WTC11 (cell line): ENCODE measurements at regions not wholly inside any gene's neighbourhood (a gene's known extent, or its start where the extent isn't known, plus 50 kb on each side); places are given as distances from the start of the nearest gene placed in this dataset.

Source experiments
- ATAC-seq: fragments of 200-7000 bp; cut with Tn5 transposase; 2 replicates; pipeline ENCODE4 v1.10.0; 2021; ENCODE audit warnings: mild to moderate bottlenecking, moderate library complexity
- CTCF ChIA-PET: fragments of 300-600 bp; sonication (Branson Sonifier 250); formaldehyde crosslinking; loops from one replicate; lab custom pipeline; 2021; ENCODE audit warnings: antibody characterized with exemption; lab: Charles Lee
- POLR2A ChIA-PET: fragments of 350-600 bp; sonication (Branson Sonifier 250); formaldehyde crosslinking; loops from one replicate; lab custom pipeline; 2021; ENCODE audit warnings: antibody characterized with exemption; lab: Charles Lee
- DNase-seq: peaks from one replicate; pipeline ENCODE4 v3.0.0; 2021; ENCODE audit warnings: low spot score
- H3K27ac Mint-ChIP-seq: 2 replicates; pipeline ENCODE4 v1.8.0; 2021; ENCODE audit warnings: mixed read lengths
- H3K27me3 Mint-ChIP-seq: 2 replicates; pipeline ENCODE4 v1.8.0; 2021; ENCODE audit warnings: low read depth, mild to moderate bottlenecking, moderate library complexity, mixed read lengths
- H3K36me3 Mint-ChIP-seq: 2 replicates; pipeline ENCODE4 v1.8.0; 2021; ENCODE audit warnings: mixed read lengths
- H3K4me1 Mint-ChIP-seq: 2 replicates; pipeline ENCODE4 v1.8.0; 2022; ENCODE audit warnings: mixed read lengths
- H3K4me3 Mint-ChIP-seq: 2 replicates; pipeline ENCODE4 v1.8.0; 2021; ENCODE audit warnings: mild to moderate bottlenecking, moderate library complexity, mixed read lengths
- H3K9me3 Mint-ChIP-seq: 2 replicates; pipeline ENCODE4 v1.8.0; 2021; ENCODE audit warnings: mixed read lengths
- CREB1 ChIP-seq: sonication (generic); formaldehyde crosslinking; IDR thresholded peaks from 2 replicates; pipeline ENCODE4 v1.8.0; 2023; ENCODE audit warnings: mild to moderate bottlenecking, missing genetic modification reagents
- CREM ChIP-seq: sonication (generic); formaldehyde crosslinking; IDR thresholded peaks from 2 replicates; pipeline ENCODE4 v1.8.1; 2022; ENCODE audit warnings: mild to moderate bottlenecking, missing genetic modification reagents, moderate library complexity
- EMX1 ChIP-seq: fragments of 250-450 bp; sonication (Bioruptor Pico); IDR thresholded peaks from 2 replicates; pipeline ENCODE4 v1.8.0; 2021; ENCODE audit warnings: mild to moderate bottlenecking
- FOXJ3 ChIP-seq: sonication (generic); formaldehyde crosslinking; IDR thresholded peaks from 2 replicates; pipeline ENCODE4 v1.9.0; 2021; ENCODE audit warnings: missing genetic modification reagents, mild to moderate bottlenecking, borderline replicate concordance
- MYBL2 ChIP-seq: sonication (generic); formaldehyde crosslinking; IDR thresholded peaks from 2 replicates; pipeline ENCODE4 v1.8.1; 2023; ENCODE audit warnings: mild to moderate bottlenecking, moderate library complexity, missing genetic modification reagents
- NFE2L1 ChIP-seq: sonication (generic); formaldehyde crosslinking; IDR thresholded peaks from 2 replicates; pipeline ENCODE4 v1.8.1; 2023; ENCODE audit warnings: missing genetic modification reagents
- NFYB ChIP-seq: sonication (generic); formaldehyde crosslinking; conservative IDR thresholded peaks from 2 replicates; pipeline ENCODE4 v1.8.0; 2022; ENCODE audit warnings: low read depth, missing genetic modification reagents
- SMAD4 ChIP-seq: sonication (generic); formaldehyde crosslinking; IDR thresholded peaks from 2 replicates; pipeline ENCODE4 v1.8.0; 2022; ENCODE audit warnings: mild to moderate bottlenecking, missing genetic modification reagents
- TEAD1 ChIP-seq: sonication (generic); formaldehyde crosslinking; IDR thresholded peaks from 2 replicates; pipeline ENCODE4 v1.8.0; 2022; ENCODE audit warnings: mild to moderate bottlenecking, missing genetic modification reagents
- ZNF317 ChIP-seq: sonication (generic); formaldehyde crosslinking; IDR thresholded peaks from 2 replicates; pipeline ENCODE4 v1.8.1; 2023; ENCODE audit warnings: low read depth, mild to moderate bottlenecking, moderate library complexity, missing genetic modification reagents, borderline replicate concordance
- ZNF396 ChIP-seq: fragments of 250-450 bp; sonication (Bioruptor Pico); IDR thresholded peaks from 2 replicates; pipeline ENCODE4 v1.8.0; 2021; ENCODE audit warnings: mild to moderate bottlenecking, moderate library complexity, borderline replicate concordance
- TF ChIP-seq, protein P1 (sequence below): sonication (generic); formaldehyde crosslinking; IDR thresholded peaks from 2 replicates; pipeline ENCODE4 v1.8.1; 2023; ENCODE audit warnings: mild to moderate bottlenecking, missing genetic modification reagents, moderate library complexity
- TF ChIP-seq, protein P2 (sequence below): sonication (generic); formaldehyde crosslinking; IDR thresholded peaks from 2 replicates; pipeline ENCODE4 v1.8.0; 2023; ENCODE audit warnings: missing genetic modification reagents
- TF ChIP-seq, protein P3 (sequence below): fragments of 250-450 bp; sonication (Bioruptor Pico); IDR thresholded peaks from 2 replicates; pipeline ENCODE4 v2.1.2; 2022; ENCODE audit warnings: mild to moderate bottlenecking, moderate library complexity
- TF ChIP-seq, protein P4 (sequence below): sonication (generic); formaldehyde crosslinking; IDR thresholded peaks from 2 replicates; pipeline ENCODE4 v1.8.0; 2023; ENCODE audit warnings: mild to moderate bottlenecking, missing genetic modification reagents
- TF ChIP-seq, protein P5 (sequence below): sonication (generic); formaldehyde crosslinking; IDR thresholded peaks from 2 replicates; pipeline ENCODE4 v1.8.0; 2022; ENCODE audit warnings: mild to moderate bottlenecking, missing genetic modification reagents
- TF ChIP-seq, protein P6 (sequence below): sonication (generic); formaldehyde crosslinking; IDR thresholded peaks from 2 replicates; pipeline ENCODE4 v1.8.1; 2023; ENCODE audit warnings: mild to moderate bottlenecking, missing genetic modification reagents

DNA sequence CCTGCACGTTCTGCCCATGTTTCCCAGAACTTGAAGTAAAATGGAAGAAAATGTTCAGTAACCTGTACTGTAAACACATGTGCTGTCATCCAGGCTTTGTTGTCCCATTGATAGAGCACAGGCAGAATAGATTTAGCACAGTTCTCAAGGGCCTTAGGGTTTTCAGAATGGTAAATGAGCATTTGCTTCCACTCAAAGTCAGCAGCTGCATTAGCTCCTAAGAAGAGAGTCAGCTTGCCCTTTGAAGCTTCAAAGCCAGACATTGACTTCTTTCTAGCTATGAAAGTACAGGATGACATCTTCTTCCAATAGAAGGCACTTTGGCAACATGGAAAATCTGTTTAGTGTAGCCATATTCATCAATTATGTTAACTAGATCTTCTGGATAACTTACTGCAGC is 76.2 kb upstream of the TMEM108 start (continued):
- TF ChIP-seq, protein P1, sequence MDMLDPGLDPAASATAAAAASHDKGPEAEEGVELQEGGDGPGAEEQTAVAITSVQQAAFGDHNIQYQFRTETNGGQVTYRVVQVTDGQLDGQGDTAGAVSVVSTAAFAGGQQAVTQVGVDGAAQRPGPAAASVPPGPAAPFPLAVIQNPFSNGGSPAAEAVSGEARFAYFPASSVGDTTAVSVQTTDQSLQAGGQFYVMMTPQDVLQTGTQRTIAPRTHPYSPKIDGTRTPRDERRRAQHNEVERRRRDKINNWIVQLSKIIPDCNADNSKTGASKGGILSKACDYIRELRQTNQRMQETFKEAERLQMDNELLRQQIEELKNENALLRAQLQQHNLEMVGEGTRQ (CRISPR knock-in tag), result no peak
- TF ChIP-seq ZNF396, result no peak
- TF ChIP-seq, protein P2, sequence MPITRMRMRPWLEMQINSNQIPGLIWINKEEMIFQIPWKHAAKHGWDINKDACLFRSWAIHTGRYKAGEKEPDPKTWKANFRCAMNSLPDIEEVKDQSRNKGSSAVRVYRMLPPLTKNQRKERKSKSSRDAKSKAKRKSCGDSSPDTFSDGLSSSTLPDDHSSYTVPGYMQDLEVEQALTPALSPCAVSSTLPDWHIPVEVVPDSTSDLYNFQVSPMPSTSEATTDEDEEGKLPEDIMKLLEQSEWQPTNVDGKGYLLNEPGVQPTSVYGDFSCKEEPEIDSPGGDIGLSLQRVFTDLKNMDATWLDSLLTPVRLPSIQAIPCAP (CRISPR knock-in tag), result no peak
- TF ChIP-seq CREM, result no peak

DNA sequence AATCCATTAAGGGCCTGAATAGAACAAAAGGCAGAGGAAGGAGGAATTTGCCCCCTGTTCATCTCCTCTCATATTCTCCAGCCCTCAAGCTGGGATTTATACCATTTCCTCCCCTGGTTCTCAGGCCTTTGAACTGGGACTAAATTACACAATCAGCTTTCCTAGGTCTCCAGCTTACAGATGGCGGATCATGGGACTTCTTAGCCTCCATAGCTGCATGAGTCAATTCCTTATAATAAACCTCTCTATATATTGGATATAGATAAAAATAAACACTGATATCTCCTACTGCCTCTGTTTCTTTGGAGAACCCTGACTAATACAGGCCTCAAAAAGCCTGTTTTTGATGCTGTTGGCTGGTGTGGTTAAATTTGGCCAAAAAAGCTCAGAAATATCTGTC is 84.5 kb upstream of the TMEM108 start:
- peaks cover 23% of the 10 kb centered on the region for H3K9me3 Mint-ChIP-seq
- CTCF ChIA-PET, result no interaction called here
- H3K4me1 Mint-ChIP-seq, result peaks cover 10% of the 10 kb centered on the region
- no peak for ATAC-seq
- no peak overlapping the region for H3K4me3 Mint-ChIP-seq
- peaks cover 3% of the 10 kb centered on the region for H3K27me3 Mint-ChIP-seq
- no peak overlapping the region for H3K27ac Mint-ChIP-seq
- H3K36me3 Mint-ChIP-seq, result peaks cover 4% of the 10 kb centered on the region; the same call in 1 of the 2 replicates
- POLR2A ChIA-PET, result no interaction called here
- TF ChIP-seq FOXJ3 (no peak), CREB1 (no peak), TEAD1 (CRISPR knock-in tag) (no peak), NFYB (CRISPR knock-in tag) (no peak)
- TF ChIP-seq, protein P3, sequence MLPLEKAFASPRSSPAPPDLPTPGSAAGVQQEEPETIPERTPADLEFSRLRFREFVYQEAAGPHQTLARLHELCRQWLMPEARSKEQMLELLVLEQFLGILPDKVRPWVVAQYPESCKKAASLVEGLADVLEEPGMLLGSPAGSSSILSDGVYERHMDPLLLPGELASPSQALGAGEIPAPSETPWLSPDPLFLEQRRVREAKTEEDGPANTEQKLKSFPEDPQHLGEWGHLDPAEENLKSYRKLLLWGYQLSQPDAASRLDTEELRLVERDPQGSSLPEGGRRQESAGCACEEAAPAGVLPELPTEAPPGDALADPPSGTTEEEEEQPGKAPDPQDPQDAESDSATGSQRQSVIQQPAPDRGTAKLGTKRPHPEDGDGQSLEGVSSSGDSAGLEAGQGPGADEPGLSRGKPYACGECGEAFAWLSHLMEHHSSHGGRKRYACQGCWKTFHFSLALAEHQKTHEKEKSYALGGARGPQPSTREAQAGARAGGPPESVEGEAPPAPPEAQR (CRISPR knock-in tag), result no peak
- TF ChIP-seq, protein P4, sequence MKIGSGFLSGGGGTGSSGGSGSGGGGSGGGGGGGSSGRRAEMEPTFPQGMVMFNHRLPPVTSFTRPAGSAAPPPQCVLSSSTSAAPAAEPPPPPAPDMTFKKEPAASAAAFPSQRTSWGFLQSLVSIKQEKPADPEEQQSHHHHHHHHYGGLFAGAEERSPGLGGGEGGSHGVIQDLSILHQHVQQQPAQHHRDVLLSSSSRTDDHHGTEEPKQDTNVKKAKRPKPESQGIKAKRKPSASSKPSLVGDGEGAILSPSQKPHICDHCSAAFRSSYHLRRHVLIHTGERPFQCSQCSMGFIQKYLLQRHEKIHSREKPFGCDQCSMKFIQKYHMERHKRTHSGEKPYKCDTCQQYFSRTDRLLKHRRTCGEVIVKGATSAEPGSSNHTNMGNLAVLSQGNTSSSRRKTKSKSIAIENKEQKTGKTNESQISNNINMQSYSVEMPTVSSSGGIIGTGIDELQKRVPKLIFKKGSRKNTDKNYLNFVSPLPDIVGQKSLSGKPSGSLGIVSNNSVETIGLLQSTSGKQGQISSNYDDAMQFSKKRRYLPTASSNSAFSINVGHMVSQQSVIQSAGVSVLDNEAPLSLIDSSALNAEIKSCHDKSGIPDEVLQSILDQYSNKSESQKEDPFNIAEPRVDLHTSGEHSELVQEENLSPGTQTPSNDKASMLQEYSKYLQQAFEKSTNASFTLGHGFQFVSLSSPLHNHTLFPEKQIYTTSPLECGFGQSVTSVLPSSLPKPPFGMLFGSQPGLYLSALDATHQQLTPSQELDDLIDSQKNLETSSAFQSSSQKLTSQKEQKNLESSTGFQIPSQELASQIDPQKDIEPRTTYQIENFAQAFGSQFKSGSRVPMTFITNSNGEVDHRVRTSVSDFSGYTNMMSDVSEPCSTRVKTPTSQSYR (CRISPR knock-in tag), result no peak
- no peak for DNase-seq

DNA sequence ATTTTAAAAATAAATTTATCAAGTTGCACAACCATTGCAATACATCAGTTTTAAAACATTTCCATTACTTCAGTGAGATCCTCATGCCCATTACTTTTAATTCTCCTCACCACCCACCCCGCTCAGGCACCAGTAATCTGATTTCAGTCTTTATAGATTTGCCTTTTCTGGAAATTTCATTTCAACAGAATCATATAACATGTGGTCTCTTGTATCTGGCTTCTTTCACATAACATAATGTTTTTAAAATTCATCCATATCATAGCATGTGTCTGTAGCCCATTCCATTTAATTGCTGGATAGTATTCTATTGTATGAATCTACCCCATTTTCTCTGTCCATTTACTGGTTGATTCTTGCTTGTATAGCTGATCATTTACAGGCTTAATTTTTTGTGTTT is 110.3 kb upstream of the TMEM108 start:
- H3K27ac Mint-ChIP-seq, result no peak overlapping the region
- H3K4me1 Mint-ChIP-seq, result no peaks in the 10 kb centered on the region
- TF ChIP-seq ZNF317 (CRISPR knock-in tag), result no peak
- TF ChIP-seq, protein P5, sequence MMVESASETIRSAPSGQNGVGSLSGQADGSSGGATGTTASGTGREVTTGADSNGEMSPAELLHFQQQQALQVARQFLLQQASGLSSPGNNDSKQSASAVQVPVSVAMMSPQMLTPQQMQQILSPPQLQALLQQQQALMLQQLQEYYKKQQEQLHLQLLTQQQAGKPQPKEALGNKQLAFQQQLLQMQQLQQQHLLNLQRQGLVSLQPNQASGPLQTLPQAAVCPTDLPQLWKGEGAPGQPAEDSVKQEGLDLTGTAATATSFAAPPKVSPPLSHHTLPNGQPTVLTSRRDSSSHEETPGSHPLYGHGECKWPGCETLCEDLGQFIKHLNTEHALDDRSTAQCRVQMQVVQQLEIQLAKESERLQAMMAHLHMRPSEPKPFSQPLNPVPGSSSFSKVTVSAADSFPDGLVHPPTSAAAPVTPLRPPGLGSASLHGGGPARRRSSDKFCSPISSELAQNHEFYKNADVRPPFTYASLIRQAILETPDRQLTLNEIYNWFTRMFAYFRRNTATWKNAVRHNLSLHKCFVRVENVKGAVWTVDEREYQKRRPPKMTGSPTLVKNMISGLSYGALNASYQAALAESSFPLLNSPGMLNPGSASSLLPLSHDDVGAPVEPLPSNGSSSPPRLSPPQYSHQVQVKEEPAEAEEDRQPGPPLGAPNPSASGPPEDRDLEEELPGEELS (CRISPR knock-in tag), result no peak
- TF ChIP-seq, protein P6, sequence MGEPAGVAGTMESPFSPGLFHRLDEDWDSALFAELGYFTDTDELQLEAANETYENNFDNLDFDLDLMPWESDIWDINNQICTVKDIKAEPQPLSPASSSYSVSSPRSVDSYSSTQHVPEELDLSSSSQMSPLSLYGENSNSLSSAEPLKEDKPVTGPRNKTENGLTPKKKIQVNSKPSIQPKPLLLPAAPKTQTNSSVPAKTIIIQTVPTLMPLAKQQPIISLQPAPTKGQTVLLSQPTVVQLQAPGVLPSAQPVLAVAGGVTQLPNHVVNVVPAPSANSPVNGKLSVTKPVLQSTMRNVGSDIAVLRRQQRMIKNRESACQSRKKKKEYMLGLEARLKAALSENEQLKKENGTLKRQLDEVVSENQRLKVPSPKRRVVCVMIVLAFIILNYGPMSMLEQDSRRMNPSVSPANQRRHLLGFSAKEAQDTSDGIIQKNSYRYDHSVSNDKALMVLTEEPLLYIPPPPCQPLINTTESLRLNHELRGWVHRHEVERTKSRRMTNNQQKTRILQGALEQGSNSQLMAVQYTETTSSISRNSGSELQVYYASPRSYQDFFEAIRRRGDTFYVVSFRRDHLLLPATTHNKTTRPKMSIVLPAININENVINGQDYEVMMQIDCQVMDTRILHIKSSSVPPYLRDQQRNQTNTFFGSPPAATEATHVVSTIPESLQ, result no peak
- TF ChIP-seq NFE2L1 (CRISPR knock-in tag), result no peak
- no peak for TF ChIP-seq EMX1
- no peak for TF ChIP-seq SMAD4
- TF ChIP-seq MYBL2 (CRISPR knock-in tag), result no peak
- H3K4me3 Mint-ChIP-seq, result no peak overlapping the region
- H3K36me3 Mint-ChIP-seq, result no peaks in the 10 kb centered on the region
- ChIA-PET CTCF (no interaction called here), POLR2A (no interaction called here)
- H3K27me3 Mint-ChIP-seq, result no peaks in the 10 kb centered on the region
- H3K9me3 Mint-ChIP-seq, result 0 out of 2 replicates have a peak, but pooled peaks cover 4% of the 10 kb centered on the region
- DNase-seq, result no peak
- no peak for ATAC-seq
